ENCODE measurements at regions not wholly inside any gene's neighbourhood (a gene's known extent, or its start where the extent isn't known, plus 50 kb on each side); places are given as distances from the start of the nearest gene placed in this dataset.

DNA sequence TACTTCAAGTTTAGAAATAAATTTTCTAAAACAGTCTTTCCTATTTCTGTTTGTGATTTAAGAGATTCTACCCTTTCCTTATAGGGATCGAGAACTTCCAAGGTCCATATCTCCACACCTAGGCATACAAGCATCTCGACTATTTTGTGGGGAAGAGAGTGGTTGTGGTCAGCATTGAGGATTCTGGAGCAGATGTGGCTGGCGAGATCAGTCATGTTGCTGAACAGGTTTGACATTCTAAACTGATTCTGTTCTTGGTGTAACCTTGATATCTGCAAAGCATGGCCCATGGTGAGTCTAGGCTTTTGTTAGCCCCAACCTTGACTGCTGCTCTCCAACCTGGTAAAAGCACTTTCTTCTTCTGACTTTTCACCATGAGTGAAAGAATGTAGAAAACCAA, 167.6 kb upstream of the POGK start:
- Histone ChIP-seq H3K27me3 (replicated peaks in 1 of 7) (no peaks in the 10 kb centered on the region), H3K4me3 (no peak overlapping the region), H3K9me3 (peaks cover 0 to 7% (median 0%) of the 10 kb centered on the region in 8 donors), H3K4me1 (no peaks in the 10 kb centered on the region), H3K27ac (no peak overlapping the region), H3K36me3 (no peaks in the 10 kb centered on the region)
- TF ChIP-seq POLR2A (IDR thresholded peaks at IDR 0.05), result no peak
- TF ChIP-seq, protein P1, sequence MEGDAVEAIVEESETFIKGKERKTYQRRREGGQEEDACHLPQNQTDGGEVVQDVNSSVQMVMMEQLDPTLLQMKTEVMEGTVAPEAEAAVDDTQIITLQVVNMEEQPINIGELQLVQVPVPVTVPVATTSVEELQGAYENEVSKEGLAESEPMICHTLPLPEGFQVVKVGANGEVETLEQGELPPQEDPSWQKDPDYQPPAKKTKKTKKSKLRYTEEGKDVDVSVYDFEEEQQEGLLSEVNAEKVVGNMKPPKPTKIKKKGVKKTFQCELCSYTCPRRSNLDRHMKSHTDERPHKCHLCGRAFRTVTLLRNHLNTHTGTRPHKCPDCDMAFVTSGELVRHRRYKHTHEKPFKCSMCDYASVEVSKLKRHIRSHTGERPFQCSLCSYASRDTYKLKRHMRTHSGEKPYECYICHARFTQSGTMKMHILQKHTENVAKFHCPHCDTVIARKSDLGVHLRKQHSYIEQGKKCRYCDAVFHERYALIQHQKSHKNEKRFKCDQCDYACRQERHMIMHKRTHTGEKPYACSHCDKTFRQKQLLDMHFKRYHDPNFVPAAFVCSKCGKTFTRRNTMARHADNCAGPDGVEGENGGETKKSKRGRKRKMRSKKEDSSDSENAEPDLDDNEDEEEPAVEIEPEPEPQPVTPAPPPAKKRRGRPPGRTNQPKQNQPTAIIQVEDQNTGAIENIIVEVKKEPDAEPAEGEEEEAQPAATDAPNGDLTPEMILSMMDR (IDR thresholded peaks at IDR 0.05 in 8 of 11, conservative IDR thresholded peaks at IDR 0.05 in 3 of 11), result no peak
- no peak for TF ChIP-seq POLR2AphosphoS5 (IDR thresholded peaks at IDR 0.05)
- WGBS, 5 donors, result 69 to 92% (median 85%) methylated on average over 3 of the region's 3 CpGs
- no peak for DNase-seq
- intact Hi-C loops (cut with DNase I; ENCODE audit: low total_unique reads), result no loop called here

DNA sequence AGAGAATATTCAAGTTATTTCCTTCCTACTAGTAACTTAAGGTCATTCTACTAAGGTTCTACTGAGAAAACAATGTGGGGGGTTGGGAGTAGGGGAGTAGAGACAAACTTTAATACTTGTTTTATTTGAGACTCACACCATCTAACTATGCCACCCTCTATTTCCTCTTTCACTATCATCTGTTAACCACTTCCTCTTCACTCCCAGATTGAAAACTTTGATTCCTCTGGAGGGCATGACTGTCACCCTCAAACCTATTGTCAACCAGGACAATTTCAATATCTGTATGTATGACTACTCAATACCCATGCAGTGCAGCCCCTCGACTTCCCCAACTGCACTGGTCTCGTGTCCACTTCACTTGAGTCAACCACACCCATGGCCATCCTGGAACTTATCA, 165.6 kb upstream of the POGK start:
- TF ChIP-seq POLR2A (IDR thresholded peaks at IDR 0.05), result no peak
- no peak for TF ChIP-seq POLR2AphosphoS5 (IDR thresholded peaks at IDR 0.05)
- TF ChIP-seq, protein P1 (IDR thresholded peaks at IDR 0.05 in 8 of 11, conservative IDR thresholded peaks at IDR 0.05 in 3 of 11), result no peak
- no peaks in the 10 kb centered on the region for H3K9me3 ChIP-seq
- intact Hi-C loops (cut with DNase I; ENCODE audit: low total_unique reads), result no loop called here
- H3K4me1 ChIP-seq, result no peaks in the 10 kb centered on the region
- no peak overlapping the region for H3K4me3 ChIP-seq
- H3K27me3 ChIP-seq (replicated peaks in 1 of 7), result no peaks in the 10 kb centered on the region
- DNase-seq, result no peak
- no peak overlapping the region for H3K27ac ChIP-seq
- H3K36me3 ChIP-seq, result no peaks in the 10 kb centered on the region
- 63 to 85% (median 77%) methylated on average over 2 of the region's 2 CpGs for WGBS, 5 donors

DNA sequence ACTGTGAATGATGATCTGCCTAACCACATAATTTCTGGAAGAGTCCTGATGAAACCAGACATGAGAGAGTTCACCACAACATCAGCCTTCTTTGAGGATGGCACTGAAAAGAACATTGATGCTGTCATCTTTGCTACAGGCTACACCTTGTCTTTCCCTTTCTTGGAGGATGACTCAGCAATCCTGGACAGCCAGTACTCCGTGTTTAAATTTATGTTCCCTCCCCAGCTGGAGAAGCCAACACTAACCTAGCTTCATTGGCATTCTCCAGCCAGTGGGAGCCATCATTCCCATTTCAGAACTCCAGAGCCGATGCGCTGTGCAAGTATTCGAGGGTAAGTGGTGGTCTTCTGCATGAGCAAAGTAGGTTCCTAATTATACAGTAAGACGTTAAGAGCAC, 164.1 kb upstream of the POGK start:
- Histone ChIP-seq H3K4me1 (no peaks in the 10 kb centered on the region), H3K4me3 (no peak overlapping the region), H3K9me3 (no peaks in the 10 kb centered on the region), H3K27me3 (replicated peaks in 1 of 7) (no peaks in the 10 kb centered on the region), H3K27ac (no peak overlapping the region), H3K36me3 (no peaks in the 10 kb centered on the region)
- WGBS, 5 donors, result 72 to 81% (median 77%) methylated on average over 5 of the region's 5 CpGs
- DNase-seq, result no peak
- TF ChIP-seq POLR2A (IDR thresholded peaks at IDR 0.05) (no peak), POLR2AphosphoS5 (IDR thresholded peaks at IDR 0.05) (no peak)
- TF ChIP-seq, protein P1 (IDR thresholded peaks at IDR 0.05 in 8 of 11, conservative IDR thresholded peaks at IDR 0.05 in 3 of 11), result no peak
- intact Hi-C loops (cut with DNase I; ENCODE audit: low total_unique reads), result no loop called here

DNA sequence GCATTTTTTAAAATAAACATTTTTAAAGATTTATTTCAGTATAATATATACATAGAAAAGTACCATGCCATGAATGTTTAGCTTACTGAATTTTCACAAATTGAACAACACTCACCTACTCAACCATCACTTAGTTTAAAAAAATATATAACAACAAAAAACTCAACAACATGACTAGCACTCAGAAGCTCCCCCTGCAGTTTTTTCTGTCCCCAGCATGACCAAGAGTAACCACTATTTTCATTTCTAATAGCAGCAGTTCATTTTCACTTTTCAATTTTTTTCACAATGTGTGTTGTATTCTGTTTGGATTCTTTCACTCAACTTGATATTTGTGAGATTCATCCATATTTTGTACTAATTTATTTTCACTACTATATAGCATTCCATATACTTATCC, 162.3 kb upstream of the POGK start:
- Histone ChIP-seq H3K4me1 (no peaks in the 10 kb centered on the region), H3K4me3 (no peak overlapping the region), H3K27me3 (replicated peaks in 1 of 7) (no peaks in the 10 kb centered on the region), H3K36me3 (no peaks in the 10 kb centered on the region), H3K27ac (no peak overlapping the region), H3K9me3 (no peaks in the 10 kb centered on the region)
- TF ChIP-seq POLR2A (IDR thresholded peaks at IDR 0.05) (no peak), POLR2AphosphoS5 (IDR thresholded peaks at IDR 0.05) (no peak)
- TF ChIP-seq, protein P1 (IDR thresholded peaks at IDR 0.05 in 8 of 11, conservative IDR thresholded peaks at IDR 0.05 in 3 of 11), result no peak
- DNase-seq, result no peak
- intact Hi-C loops (cut with DNase I; ENCODE audit: low total_unique reads), result no loop called here
